ENCODE measurements at regions not wholly inside any gene's neighbourhood (a gene's known extent, or its start where the extent isn't known, plus 50 kb on each side); places are given as distances from the start of the nearest gene placed in this dataset.

DNA sequence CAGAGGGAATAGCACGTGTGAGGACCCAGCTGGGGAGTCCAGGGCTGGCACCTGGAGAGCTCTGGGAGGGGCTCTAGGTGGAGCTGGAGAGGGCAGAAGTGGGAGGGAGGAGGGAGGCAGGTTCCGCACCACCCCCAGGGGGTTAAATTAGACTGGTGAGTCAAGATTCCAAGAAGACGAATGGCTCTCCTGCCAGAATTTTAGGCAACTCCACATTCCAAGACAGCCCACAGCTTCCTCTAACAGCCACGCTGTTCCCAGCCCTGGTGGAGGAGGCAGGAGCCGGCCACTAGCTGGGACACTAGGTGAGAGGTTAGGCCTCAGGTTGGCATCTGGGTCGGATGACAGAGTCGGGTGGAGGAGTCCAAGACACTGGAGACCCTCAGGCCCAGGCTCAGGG is 60.2 kb downstream of the TFAP2C start:
- TF ChIP-seq CTCF (IDR thresholded peaks at IDR 0.05 in 2 of 3, conservative IDR thresholded peaks at IDR 0.05 in 1 of 3; ENCODE audit: borderline replicate concordance in 1 of 3, insufficient read depth in 1 of 3, low read depth in 2 of 3, low read length in 2 of 3) (no peak), EZH2 (IDR thresholded peaks at IDR 0.05) (no peak), POLR2AphosphoS5 (IDR thresholded peaks at IDR 0.05; ENCODE audit: low read depth, low read length) (no peak), ZNF274 (IDR thresholded peaks at IDR 0.05; ENCODE audit: low read depth, low read length) (no peak), POLR2A (IDR thresholded peaks at IDR 0.05; ENCODE audit: borderline replicate concordance, extremely low read depth, insufficient read depth, insufficient read length) (no peak), MAX (IDR thresholded peaks at IDR 0.05) (no peak), EGR1 (IDR thresholded peaks at IDR 0.05; ENCODE audit: low read depth) (no peak), JUND (IDR thresholded peaks at IDR 0.05) (no peak), SP1 (IDR thresholded peaks at IDR 0.05; ENCODE audit: low read depth) (no peak)
- TF ChIP-seq, protein P1, sequence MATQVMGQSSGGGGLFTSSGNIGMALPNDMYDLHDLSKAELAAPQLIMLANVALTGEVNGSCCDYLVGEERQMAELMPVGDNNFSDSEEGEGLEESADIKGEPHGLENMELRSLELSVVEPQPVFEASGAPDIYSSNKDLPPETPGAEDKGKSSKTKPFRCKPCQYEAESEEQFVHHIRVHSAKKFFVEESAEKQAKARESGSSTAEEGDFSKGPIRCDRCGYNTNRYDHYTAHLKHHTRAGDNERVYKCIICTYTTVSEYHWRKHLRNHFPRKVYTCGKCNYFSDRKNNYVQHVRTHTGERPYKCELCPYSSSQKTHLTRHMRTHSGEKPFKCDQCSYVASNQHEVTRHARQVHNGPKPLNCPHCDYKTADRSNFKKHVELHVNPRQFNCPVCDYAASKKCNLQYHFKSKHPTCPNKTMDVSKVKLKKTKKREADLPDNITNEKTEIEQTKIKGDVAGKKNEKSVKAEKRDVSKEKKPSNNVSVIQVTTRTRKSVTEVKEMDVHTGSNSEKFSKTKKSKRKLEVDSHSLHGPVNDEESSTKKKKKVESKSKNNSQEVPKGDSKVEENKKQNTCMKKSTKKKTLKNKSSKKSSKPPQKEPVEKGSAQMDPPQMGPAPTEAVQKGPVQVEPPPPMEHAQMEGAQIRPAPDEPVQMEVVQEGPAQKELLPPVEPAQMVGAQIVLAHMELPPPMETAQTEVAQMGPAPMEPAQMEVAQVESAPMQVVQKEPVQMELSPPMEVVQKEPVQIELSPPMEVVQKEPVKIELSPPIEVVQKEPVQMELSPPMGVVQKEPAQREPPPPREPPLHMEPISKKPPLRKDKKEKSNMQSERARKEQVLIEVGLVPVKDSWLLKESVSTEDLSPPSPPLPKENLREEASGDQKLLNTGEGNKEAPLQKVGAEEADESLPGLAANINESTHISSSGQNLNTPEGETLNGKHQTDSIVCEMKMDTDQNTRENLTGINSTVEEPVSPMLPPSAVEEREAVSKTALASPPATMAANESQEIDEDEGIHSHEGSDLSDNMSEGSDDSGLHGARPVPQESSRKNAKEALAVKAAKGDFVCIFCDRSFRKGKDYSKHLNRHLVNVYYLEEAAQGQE (IDR thresholded peaks at IDR 0.05; ENCODE audit: low read depth): no peak
